ENCODE measurements at regions not wholly inside any gene's neighbourhood (a gene's known extent, or its start where the extent isn't known, plus 50 kb on each side); places are given as distances from the start of the nearest gene placed in this dataset.
"Not testable (repeated sequence)": the region's sequence is repeated elsewhere in the genome, so short reads cannot be mapped to it uniquely, and the experiment has no call there.

- no peak for TF ChIP-seq CTCF (IDR thresholded peaks at IDR 0.05; ENCODE audit: partially characterized antibody, unreplicated experiment)
- peaks cover 10% of the 10 kb centered on the region for H3K36me3 Mint-ChIP-seq (ENCODE audit: unreplicated experiment)
- no peak for DNase-seq
- H3K9me3 Mint-ChIP-seq (ENCODE audit: unreplicated experiment) = peaks cover 3% of the 10 kb centered on the region
- H3K4me1 Mint-ChIP-seq (ENCODE audit: low read depth, unreplicated experiment) = peaks cover 6% of the 10 kb centered on the region
- H3K4me3 Mint-ChIP-seq (ENCODE audit: unreplicated experiment) = no peak overlapping the region
- H3K27me3 Mint-ChIP-seq (ENCODE audit: unreplicated experiment) = no peaks in the 10 kb centered on the region
- no peak overlapping the region for H3K27ac Mint-ChIP-seq (ENCODE audit: unreplicated experiment)
These were observed 313.2 kb upstream of the KAZN start for GRCh38 chr1:14285238-14285637.

GRCh38 chr1:14291182-14291581 is 307.3 kb upstream of the KAZN start:
- not testable (repeated sequence) for H3K27ac Mint-ChIP-seq (ENCODE audit: unreplicated experiment); H3K9me3 Mint-ChIP-seq (ENCODE audit: unreplicated experiment); DNase-seq; H3K36me3 Mint-ChIP-seq (ENCODE audit: unreplicated experiment); H3K4me3 Mint-ChIP-seq (ENCODE audit: unreplicated experiment); H3K27me3 Mint-ChIP-seq (ENCODE audit: unreplicated experiment); H3K4me1 Mint-ChIP-seq (ENCODE audit: low read depth, unreplicated experiment)

GRCh38 chr1:14292520-14292919 is 306.0 kb upstream of the KAZN start:
- H3K27ac Mint-ChIP-seq (ENCODE audit: unreplicated experiment) = no peak overlapping the region
- no peaks in the 10 kb centered on the region for H3K27me3 Mint-ChIP-seq (ENCODE audit: unreplicated experiment)
- no peaks in the 10 kb centered on the region for H3K9me3 Mint-ChIP-seq (ENCODE audit: unreplicated experiment)
- no peak overlapping the region for H3K4me3 Mint-ChIP-seq (ENCODE audit: unreplicated experiment)
- no peaks in the 10 kb centered on the region for H3K4me1 Mint-ChIP-seq (ENCODE audit: low read depth, unreplicated experiment)
- DNase-seq = no peak
- TF ChIP-seq CTCF (IDR thresholded peaks at IDR 0.05; ENCODE audit: partially characterized antibody, unreplicated experiment) = no peak
- peaks cover 6% of the 10 kb centered on the region for H3K36me3 Mint-ChIP-seq (ENCODE audit: unreplicated experiment)

GRCh38 chr1:14294006-14294405 is 304.5 kb upstream of the KAZN start:
- Mint-ChIP-seq H3K4me3 (ENCODE audit: unreplicated experiment) (no peak overlapping the region), H3K27ac (ENCODE audit: unreplicated experiment) (no peak overlapping the region), H3K4me1 (ENCODE audit: low read depth, unreplicated experiment) (no peaks in the 10 kb centered on the region), H3K9me3 (ENCODE audit: unreplicated experiment) (no peaks in the 10 kb centered on the region), H3K27me3 (ENCODE audit: unreplicated experiment) (no peaks in the 10 kb centered on the region), H3K36me3 (ENCODE audit: unreplicated experiment) (peaks cover 6% of the 10 kb centered on the region)
- no peak for TF ChIP-seq CTCF (IDR thresholded peaks at IDR 0.05; ENCODE audit: partially characterized antibody, unreplicated experiment)
- DNase-seq = no peak

GRCh38 chr1:14294860-14295536 is 303.5 kb upstream of the KAZN start:
- Mint-ChIP-seq H3K27me3 (ENCODE audit: unreplicated experiment) (no peaks in the 10 kb centered on the region), H3K27ac (ENCODE audit: unreplicated experiment) (no peak overlapping the region), H3K36me3 (ENCODE audit: unreplicated experiment) (peaks cover 5% of the 10 kb centered on the region), H3K9me3 (ENCODE audit: unreplicated experiment) (no peaks in the 10 kb centered on the region), H3K4me1 (ENCODE audit: low read depth, unreplicated experiment) (no peaks in the 10 kb centered on the region), H3K4me3 (ENCODE audit: unreplicated experiment) (no peak overlapping the region)
- no peak for DNase-seq
- no peak for TF ChIP-seq CTCF (IDR thresholded peaks at IDR 0.05; ENCODE audit: partially characterized antibody, unreplicated experiment)

All from glutamatergic neuron (in vitro differentiated cells).